Suppressor macrophage treated with lipopolysaccharide for 1 hour (primary cell): ENCODE measurements at regions not wholly inside any gene's neighbourhood (a gene's known extent, or its start where the extent isn't known, plus 50 kb on each side); places are given as distances from the start of the nearest gene placed in this dataset.
"Not testable (repeated sequence)": the region's sequence is repeated elsewhere in the genome, so short reads cannot be mapped to it uniquely, and the experiment has no call there.

Experiments used
- DNase-seq, 3 donors: peaks; one replicate each; pipeline ENCODE4 v3.0.0-alpha.2; 2020 to 2022

GRCh38 chr4:131192318-131192717, 1956.8 kb upstream of the PCDH10 start:
- no peak for DNase-seq

GRCh38 chr4:131207589-131207988, 1941.5 kb upstream of the PCDH10 start:
- no peak for DNase-seq

GRCh38 chr4:131248314-131248713, 1900.8 kb upstream of the PCDH10 start:
- DNase-seq: no peak

GRCh38 chr4:131251321-131251720, 1897.8 kb upstream of the PCDH10 start:
- no peak for DNase-seq

GRCh38 chr4:131257241-131257640, 1891.9 kb upstream of the PCDH10 start:
- DNase-seq: no peak

- DNase-seq: no peak
Measured at GRCh38 chr4:131258361-131258760, 1890.7 kb upstream of the PCDH10 start.

- DNase-seq: no peak
Measured at GRCh38 chr4:131288441-131288840, 1860.7 kb upstream of the PCDH10 start.

GRCh38 chr4:131296192-131296591, 1852.9 kb upstream of the PCDH10 start:
- no peak for DNase-seq

GRCh38 chr4:131302108-131302507, 1847.0 kb upstream of the PCDH10 start:
- DNase-seq: no peak

- no peak for DNase-seq
Measured at GRCh38 chr4:131304686-131305085, 1844.4 kb upstream of the PCDH10 start.

GRCh38 chr4:131309628-131310027, 1839.5 kb upstream of the PCDH10 start:
- no peak for DNase-seq

GRCh38 chr4:131316086-131316485, 1833.0 kb upstream of the PCDH10 start:
- DNase-seq: no peak

- DNase-seq: no peak
Measured at GRCh38 chr4:131337936-131338335, 1811.2 kb upstream of the PCDH10 start.

- no peak for DNase-seq
Measured at GRCh38 chr4:131339137-131339536, 1810.0 kb upstream of the PCDH10 start.

- DNase-seq: no peak
Measured at GRCh38 chr4:131344761-131345160, 1804.3 kb upstream of the PCDH10 start.

GRCh38 chr4:131347816-131348215, 1801.3 kb upstream of the PCDH10 start:
- no peak for DNase-seq

GRCh38 chr4:131348263-131348662, 1800.8 kb upstream of the PCDH10 start:
- no peak for DNase-seq

GRCh38 chr4:131352371-131352770, 1796.7 kb upstream of the PCDH10 start:
- DNase-seq: not testable (repeated sequence)

- no peak for DNase-seq
Measured at GRCh38 chr4:131366714-131367113, 1782.4 kb upstream of the PCDH10 start.

- no peak for DNase-seq
Measured at GRCh38 chr4:131367441-131367840, 1781.7 kb upstream of the PCDH10 start.

GRCh38 chr4:131370846-131371245, 1778.2 kb upstream of the PCDH10 start:
- DNase-seq: no peak

GRCh38 chr4:131381055-131381454, 1768.0 kb upstream of the PCDH10 start:
- no peak for DNase-seq

- no peak for DNase-seq
Measured at GRCh38 chr4:131382839-131383238, 1766.3 kb upstream of the PCDH10 start.

- no peak for DNase-seq
Measured at GRCh38 chr4:131388277-131388676, 1760.8 kb upstream of the PCDH10 start.

GRCh38 chr4:131408102-131408501, 1741.0 kb upstream of the PCDH10 start:
- DNase-seq: no peak

GRCh38 chr4:131411393-131411792, 1737.7 kb upstream of the PCDH10 start:
- DNase-seq: no peak
